HEK293 (cell line): ENCODE measurements at regions not wholly inside any gene's neighbourhood (a gene's known extent, or its start where the extent isn't known, plus 50 kb on each side); places are given as distances from the start of the nearest gene placed in this dataset.

Experiments used
- CTCF ChIA-PET: fragments of 350-600 bp; formaldehyde crosslinking; extraction: SDS; loops from one replicate; lab custom pipeline; 2021; ENCODE audit warnings: antibody characterized with exemption; lab: Yijun Ruan, JAX
- POLR2A ChIA-PET: fragments of 300-600 bp; formaldehyde crosslinking; extraction: SDS; loops from one replicate; lab custom pipeline; 2020; ENCODE audit warnings: antibody characterized with exemption, inconsistent platforms; lab: Yijun Ruan, JAX
- H3K27ac ChIP-seq: fragments of 200-500 bp; sonication (Bioruptor generic); 2 replicates; pipeline ENCODE4 v1.5.1; 2014; ENCODE audit warnings: low read depth, low read length, control low read depth, inconsistent platforms; ENCODE audit errors: extremely low read depth
- H3K36me3 ChIP-seq, 2 experiments: fragments of 200-500 bp in 1 of 2; sonication (Bioruptor generic) in 1 of 2; 1 replicate in 1 of 2; 2 replicates in 1 of 2; pipeline ENCODE4 v1.5.1; 2014 to 2017; ENCODE audit warnings: inconsistent platforms in 2 of 2, low read length in 2 of 2; ENCODE audit not compliant: control insufficient read depth in 2 of 2, insufficient read depth in 1 of 2
- H3K4me1 ChIP-seq: fragments of 200-500 bp; sonication (Bioruptor generic); 2 replicates; pipeline ENCODE4 v1.5.1; 2014; ENCODE audit warnings: mild to moderate bottlenecking, low read length, inconsistent platforms; ENCODE audit not compliant: control insufficient read depth, insufficient read depth
- H3K4me3 ChIP-seq: 2 replicates; pipeline ENCODE4 v1.5.1; 2011; ENCODE audit warnings: low read depth, mild to moderate bottlenecking, control low read depth, low read length, moderate library complexity
- H3K9me3 ChIP-seq: fragments of 200-500 bp; sonication (Bioruptor generic); 2 replicates; pipeline ENCODE4 v1.5.1; 2014; ENCODE audit warnings: low read depth, low read length, inconsistent platforms; ENCODE audit not compliant: control insufficient read depth, insufficient read depth
- BCL11A ChIP-seq: fragments of 450-650 bp; formaldehyde crosslinking; IDR thresholded peaks from 2 replicates; pipeline ENCODE4 v1.5.1; 2016; ENCODE audit warnings: low read depth, missing biosample characterization, missing genetic modification characterization
- ELK4 ChIP-seq: IDR thresholded peaks from 2 replicates; pipeline ENCODE4 v1.6.1; 2011; ENCODE audit warnings: mild to moderate bottlenecking, low read depth, low read length, borderline replicate concordance
- FEZF1 ChIP-seq: fragments of 450-650 bp; formaldehyde crosslinking; IDR thresholded peaks from 2 replicates; pipeline ENCODE4 v1.5.1; 2016; ENCODE audit warnings: missing biosample characterization, missing genetic modification characterization
- GLIS2 ChIP-seq: fragments of 450-650 bp; formaldehyde crosslinking; IDR thresholded peaks from 2 replicates; pipeline ENCODE4 v1.5.1; 2016; ENCODE audit warnings: missing biosample characterization, missing genetic modification characterization
- KLF10 ChIP-seq: fragments of 450-650 bp; IDR thresholded peaks from 2 replicates; pipeline ENCODE4 v1.5.1; 2018; ENCODE audit warnings: missing biosample characterization, mild to moderate bottlenecking, missing genetic modification characterization
- RBAK ChIP-seq: fragments of 450-650 bp; formaldehyde crosslinking; IDR thresholded peaks from 2 replicates; pipeline ENCODE4 v1.5.1; 2016; ENCODE audit warnings: missing biosample characterization, missing genetic modification characterization
- SP3 ChIP-seq: fragments of 450-650 bp; formaldehyde crosslinking; IDR thresholded peaks from 2 replicates; pipeline ENCODE4 v1.5.1; 2016; ENCODE audit warnings: missing biosample characterization, missing genetic modification characterization
- YY2 ChIP-seq: fragments of 450-650 bp; formaldehyde crosslinking; IDR thresholded peaks from 2 replicates; pipeline ENCODE4 v1.5.1; 2016; ENCODE audit warnings: missing biosample characterization, missing genetic modification characterization
- ZBTB20 ChIP-seq: fragments of 450-650 bp; formaldehyde crosslinking; IDR thresholded peaks from 2 replicates; pipeline ENCODE4 v1.5.1; 2016; ENCODE audit warnings: missing biosample characterization, missing genetic modification characterization
- ZBTB21 ChIP-seq: fragments of 450-650 bp; formaldehyde crosslinking; IDR thresholded peaks from 2 replicates; pipeline ENCODE4 v1.5.1; 2017; ENCODE audit warnings: missing biosample characterization, missing genetic modification characterization
- ZBTB26 ChIP-seq: fragments of 450-650 bp; formaldehyde crosslinking; optimal IDR thresholded peaks from 2 replicates; pipeline ENCODE3; 2016; ENCODE audit warnings: missing biosample characterization, mild to moderate bottlenecking, missing genetic modification characterization
- ZBTB44 ChIP-seq: fragments of 450-650 bp; IDR thresholded peaks from 2 replicates; pipeline ENCODE4 v1.5.1; 2018; ENCODE audit warnings: missing biosample characterization, mild to moderate bottlenecking, missing genetic modification characterization
- ZNF133 ChIP-seq: fragments of 450-650 bp; formaldehyde crosslinking; IDR thresholded peaks from 2 replicates; pipeline ENCODE4 v1.5.1; 2016; ENCODE audit warnings: missing biosample characterization, missing genetic modification characterization
- ZNF335 ChIP-seq: fragments of 450-650 bp; formaldehyde crosslinking; conservative IDR thresholded peaks from 2 replicates; pipeline ENCODE4 v1.5.1; 2016; ENCODE audit warnings: missing biosample characterization, missing genetic modification characterization
- ZNF555 ChIP-seq: fragments of 450-650 bp; formaldehyde crosslinking; conservative IDR thresholded peaks from 2 replicates; pipeline ENCODE4 v1.5.1; 2017; ENCODE audit warnings: missing biosample characterization, mild to moderate bottlenecking, missing genetic modification characterization, inconsistent platforms
- ZNF600 ChIP-seq: fragments of 450-650 bp; formaldehyde crosslinking; IDR thresholded peaks from 2 replicates; pipeline ENCODE4 v1.5.1; 2016; ENCODE audit warnings: missing biosample characterization, missing genetic modification characterization
- ZNF624 ChIP-seq: fragments of 450-650 bp; formaldehyde crosslinking; IDR thresholded peaks from 2 replicates; pipeline ENCODE4 v1.5.1; 2017; ENCODE audit warnings: missing biosample characterization, missing genetic modification characterization
- ZNF704 ChIP-seq: fragments of 450-650 bp; formaldehyde crosslinking; IDR thresholded peaks from 2 replicates; pipeline ENCODE4 v1.5.1; 2016; ENCODE audit warnings: missing biosample characterization, missing genetic modification characterization
- ZNF785 ChIP-seq: fragments of 450-650 bp; formaldehyde crosslinking; IDR thresholded peaks from 2 replicates; pipeline ENCODE4 v1.5.1; 2016; ENCODE audit warnings: missing biosample characterization, missing genetic modification characterization
- ZSCAN18 ChIP-seq: fragments of 450-650 bp; formaldehyde crosslinking; IDR thresholded peaks from 2 replicates; pipeline ENCODE4 v1.5.1; 2016; ENCODE audit warnings: missing biosample characterization, missing genetic modification characterization
- ZXDB ChIP-seq: fragments of 450-650 bp; formaldehyde crosslinking; IDR thresholded peaks from 2 replicates; pipeline ENCODE4 v1.5.1; 2016; ENCODE audit warnings: missing biosample characterization, missing genetic modification characterization

GRCh38 chr5:125109293-125109692 is 362.9 kb upstream of the ZNF608 start (continued):
- no peak for TF ChIP-seq KLF10 (tag by site-specific recombination)
- no peak for TF ChIP-seq ZNF704
- peak; percentile 79 for TF ChIP-seq FEZF1
- TF ChIP-seq ZXDB (tag by site-specific recombination): no peak
- TF ChIP-seq ZNF600: no peak
- TF ChIP-seq BCL11A (tag by site-specific recombination): no peak
- TF ChIP-seq ZNF555 (tag by site-specific recombination): no peak
- TF ChIP-seq ZNF133 (tag by site-specific recombination): no peak
- no peak for TF ChIP-seq ZBTB26 (tag by site-specific recombination)
- no peak for TF ChIP-seq ZNF335
- no peak for TF ChIP-seq ZNF624 (tag by site-specific recombination)
- TF ChIP-seq ZBTB44 (tag by site-specific recombination): no peak

GRCh38 chr5:125109816-125110215 is 363.4 kb upstream of the ZNF608 start:
- no peak overlapping the region for H3K27ac ChIP-seq
- H3K4me3 ChIP-seq: no peak overlapping the region
- POLR2A ChIA-PET: interaction anchor here (0.5 kb wide), 1 partner anchor 363 kb away, joined by 4 read pairs; the partner anchor contains the start of gene ZNF608
- H3K9me3 ChIP-seq: no peaks in the 10 kb centered on the region
- TF ChIP-seq ELK4 (no peak), RBAK (tag by site-specific recombination) (no peak), ZBTB20 (tag by site-specific recombination) (no peak), GLIS2 (tag by site-specific recombination) (no peak), ZSCAN18 (no peak), ZBTB44 (tag by site-specific recombination) (no peak), SP3 (tag by site-specific recombination) (no peak), ZNF785 (tag by site-specific recombination) (no peak), ZBTB21 (tag by site-specific recombination) (no peak), YY2 (tag by site-specific recombination) (no peak)
- TF ChIP-seq, all 188 proteins: peak for 0
- CTCF ChIA-PET: interaction anchor here (0.5 kb wide), 1 partner anchor 33 kb away, joined by 3 read pairs; no protein-coding TSS in a partner anchor
- Histone ChIP-seq H3K36me3 (no peaks in the 10 kb centered on the region), H3K4me1 (peaks cover 6% of the 10 kb centered on the region; the same call in 1 of the 2 replicates)
